ENCODE measurements at regions not wholly inside any gene's neighbourhood (a gene's known extent, or its start where the extent isn't known, plus 50 kb on each side); places are given as distances from the start of the nearest gene placed in this dataset.

DNA sequence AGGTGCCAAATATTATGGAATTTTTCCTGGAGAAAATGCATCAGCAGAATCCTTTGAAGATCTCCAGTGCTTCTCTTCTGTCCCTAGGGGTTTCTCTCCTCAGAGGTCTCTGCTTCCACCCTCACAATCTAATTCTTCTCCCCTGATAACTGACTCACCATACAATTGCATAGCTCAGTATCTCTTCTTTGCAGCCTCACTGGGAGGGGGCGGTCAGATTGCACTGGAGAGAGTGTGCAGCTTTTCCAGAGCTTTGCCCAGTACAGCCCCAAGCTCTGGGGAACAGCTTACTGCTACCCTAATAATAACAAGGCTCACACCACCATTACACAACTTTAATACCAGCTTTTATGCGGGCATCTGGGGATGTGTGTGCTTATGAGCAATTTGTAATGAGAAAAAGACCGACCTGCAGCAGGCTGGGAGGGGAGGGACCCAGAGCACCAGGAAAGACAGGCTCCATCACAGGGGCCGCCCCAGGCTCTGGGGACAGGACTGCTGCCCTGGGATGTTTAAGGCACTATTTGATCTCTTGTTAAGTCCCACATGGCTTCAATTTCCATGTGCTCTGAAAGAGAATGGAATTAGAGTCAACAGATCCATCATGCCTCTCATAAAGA lies 276.6 kb upstream of the SIX2 start:
- no peak overlapping the region for H3K9ac ChIP-seq (ENCODE audit: control insufficient read depth, extremely low read depth, insufficient read depth, low read length)
- dilution Hi-C loops (cut with MboI; ENCODE audit: extremely low pct_ligation_motif_present, low sequenced_read_pairs) = no loop called here
- H4K20me1 ChIP-seq (ENCODE audit: control insufficient read depth, extremely low read depth, insufficient read depth, low read length) = no peaks in the 10 kb centered on the region
- no peak overlapping the region for H3K4me3 ChIP-seq (ENCODE audit: control insufficient read depth in 2 of 3, extremely low read depth in 1 of 3, insufficient read depth in 2 of 3, low read depth in 1 of 3, low read length in 3 of 3)
- H3K27ac ChIP-seq (ENCODE audit: control insufficient read depth, insufficient read depth, low read length) = no peak overlapping the region
- FAIRE-seq (no peak), DNase-seq (ENCODE audit: low read depth, low spot score) (no peak)
- TF ChIP-seq, protein P1, sequence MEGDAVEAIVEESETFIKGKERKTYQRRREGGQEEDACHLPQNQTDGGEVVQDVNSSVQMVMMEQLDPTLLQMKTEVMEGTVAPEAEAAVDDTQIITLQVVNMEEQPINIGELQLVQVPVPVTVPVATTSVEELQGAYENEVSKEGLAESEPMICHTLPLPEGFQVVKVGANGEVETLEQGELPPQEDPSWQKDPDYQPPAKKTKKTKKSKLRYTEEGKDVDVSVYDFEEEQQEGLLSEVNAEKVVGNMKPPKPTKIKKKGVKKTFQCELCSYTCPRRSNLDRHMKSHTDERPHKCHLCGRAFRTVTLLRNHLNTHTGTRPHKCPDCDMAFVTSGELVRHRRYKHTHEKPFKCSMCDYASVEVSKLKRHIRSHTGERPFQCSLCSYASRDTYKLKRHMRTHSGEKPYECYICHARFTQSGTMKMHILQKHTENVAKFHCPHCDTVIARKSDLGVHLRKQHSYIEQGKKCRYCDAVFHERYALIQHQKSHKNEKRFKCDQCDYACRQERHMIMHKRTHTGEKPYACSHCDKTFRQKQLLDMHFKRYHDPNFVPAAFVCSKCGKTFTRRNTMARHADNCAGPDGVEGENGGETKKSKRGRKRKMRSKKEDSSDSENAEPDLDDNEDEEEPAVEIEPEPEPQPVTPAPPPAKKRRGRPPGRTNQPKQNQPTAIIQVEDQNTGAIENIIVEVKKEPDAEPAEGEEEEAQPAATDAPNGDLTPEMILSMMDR (optimal IDR thresholded peaks at IDR 0.05 in 1 of 3, IDR thresholded peaks at IDR 0.05 in 1 of 3, conservative IDR thresholded peaks at IDR 0.05 in 1 of 3; ENCODE audit: extremely low read depth in 1 of 3, insufficient read depth in 2 of 3, low read length in 3 of 3) = no peak
- TF ChIP-seq EZH2 (IDR thresholded peaks at IDR 0.05; ENCODE audit: low read length) = no peak
- no peaks in the 10 kb centered on the region for H3K36me3 ChIP-seq (ENCODE audit: control insufficient read depth in 2 of 2, extremely low read depth in 1 of 2, insufficient read depth in 2 of 2, low read length in 2 of 2)
- no peak overlapping the region for H2AFZ ChIP-seq (ENCODE audit: control insufficient read depth, low read length)
- no peaks in the 10 kb centered on the region for H3K9me3 ChIP-seq (ENCODE audit: control insufficient read depth, low read depth, low read length)
- H3K79me2 ChIP-seq (ENCODE audit: control insufficient read depth, insufficient read depth, low read length) = no peaks in the 10 kb centered on the region
- H3K9me1 ChIP-seq (ENCODE audit: control insufficient read depth, extremely low read depth, insufficient read depth, low read length) = no peaks in the 10 kb centered on the region
- peaks cover under 1% of the 10 kb centered on the region for H3K27me3 ChIP-seq (ENCODE audit: control insufficient read depth, extremely low read depth, insufficient read depth, low read length)
- H3K4me2 ChIP-seq (ENCODE audit: control insufficient read depth, extremely low read depth, insufficient read depth, low read depth, low read length) = no peak overlapping the region
- peaks cover 2% of the 10 kb centered on the region for H3K4me1 ChIP-seq (ENCODE audit: control insufficient read depth, extremely low read depth, insufficient read depth, low read length)

DNA sequence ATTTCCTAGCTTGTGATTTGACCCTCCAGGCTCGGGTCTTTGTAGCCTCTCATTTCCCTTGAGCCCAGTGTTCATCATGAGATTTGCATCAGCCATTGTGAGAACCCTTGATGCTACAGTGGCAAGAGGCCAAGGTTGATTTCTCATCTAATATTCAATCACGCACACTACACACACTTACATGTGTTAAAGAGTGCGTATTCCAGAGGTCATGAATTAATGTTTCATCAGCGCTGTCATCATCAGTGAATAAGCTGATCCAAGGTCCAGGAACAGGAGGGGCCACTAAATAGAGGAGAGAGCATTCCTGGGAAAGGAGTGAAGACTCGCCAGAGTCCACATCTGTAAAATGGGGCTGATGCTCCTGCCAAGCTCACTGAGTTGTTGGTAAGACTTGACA lies 276.1 kb upstream of the SIX2 start:
- Histone ChIP-seq H3K4me2 (ENCODE audit: control insufficient read depth, extremely low read depth, insufficient read depth, low read depth, low read length) (no peak overlapping the region), H3K79me2 (ENCODE audit: control insufficient read depth, insufficient read depth, low read length) (no peaks in the 10 kb centered on the region), H3K36me3 (ENCODE audit: control insufficient read depth in 2 of 2, extremely low read depth in 1 of 2, insufficient read depth in 2 of 2, low read length in 2 of 2) (no peaks in the 10 kb centered on the region), H3K27ac (ENCODE audit: control insufficient read depth, insufficient read depth, low read length) (no peak overlapping the region), H3K9ac (ENCODE audit: control insufficient read depth, extremely low read depth, insufficient read depth, low read length) (no peak overlapping the region), H3K27me3 (ENCODE audit: control insufficient read depth, extremely low read depth, insufficient read depth, low read length) (peaks cover 5% of the 10 kb centered on the region), H2AFZ (ENCODE audit: control insufficient read depth, low read length) (no peak overlapping the region), H3K4me1 (ENCODE audit: control insufficient read depth, extremely low read depth, insufficient read depth, low read length) (peaks cover 2% of the 10 kb centered on the region), H3K9me1 (ENCODE audit: control insufficient read depth, extremely low read depth, insufficient read depth, low read length) (no peaks in the 10 kb centered on the region), H3K4me3 (ENCODE audit: control insufficient read depth in 2 of 3, extremely low read depth in 1 of 3, insufficient read depth in 2 of 3, low read depth in 1 of 3, low read length in 3 of 3) (no peak overlapping the region), H3K9me3 (ENCODE audit: control insufficient read depth, low read depth, low read length) (no peaks in the 10 kb centered on the region), H4K20me1 (ENCODE audit: control insufficient read depth, extremely low read depth, insufficient read depth, low read length) (no peaks in the 10 kb centered on the region)
- FAIRE-seq (no peak), DNase-seq (ENCODE audit: low read depth, low spot score) (no peak)
- TF ChIP-seq, protein P1 (optimal IDR thresholded peaks at IDR 0.05 in 1 of 3, IDR thresholded peaks at IDR 0.05 in 1 of 3, conservative IDR thresholded peaks at IDR 0.05 in 1 of 3; ENCODE audit: extremely low read depth in 1 of 3, insufficient read depth in 2 of 3, low read length in 3 of 3) = no peak
- TF ChIP-seq EZH2 (IDR thresholded peaks at IDR 0.05; ENCODE audit: low read length) = no peak
- dilution Hi-C loops (cut with MboI; ENCODE audit: extremely low pct_ligation_motif_present, low sequenced_read_pairs) = no loop called here

Data from keratinocyte (primary cell).